HG03064 (cell line): ENCODE measurements at regions not wholly inside any gene's neighbourhood (a gene's known extent, or its start where the extent isn't known, plus 50 kb on each side); places are given as distances from the start of the nearest gene placed in this dataset.
A peak's percentile ranks its signal among the peaks of the same experiment; 100 is the strongest.
"Not testable (repeated sequence)": the region's sequence is repeated elsewhere in the genome, so short reads cannot be mapped to it uniquely, and the experiment has no call there.

Experiments used
- ATAC-seq: cut with Tn5 transposase; IDR thresholded peaks from one replicate; pipeline ENCODE4 v1.9.1; 2021; ENCODE audit warnings: low read depth; ENCODE audit not compliant: unreplicated experiment

DNA sequence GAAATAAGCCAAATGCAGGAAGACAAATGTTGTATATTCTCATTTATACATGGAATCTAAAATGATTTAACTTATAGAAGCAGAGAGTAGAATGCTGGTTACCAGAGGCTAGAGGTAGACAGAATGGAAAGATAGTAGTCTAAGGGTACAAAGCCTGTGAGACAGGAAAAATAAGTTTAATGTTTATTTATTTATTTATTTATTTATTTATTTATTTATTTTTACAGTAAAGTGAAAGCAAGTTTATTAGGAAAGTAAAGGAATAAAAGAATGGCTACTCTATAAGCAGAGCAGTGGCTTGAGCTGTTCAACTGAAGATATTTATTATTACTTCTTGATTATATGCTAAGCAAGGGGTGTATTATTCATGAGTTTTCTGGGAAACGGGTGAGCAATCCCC lies 203.2 kb downstream of the LAS1L start:
- ATAC-seq, result no peak

- ATAC-seq, result no peak
Measured at GRCh38 chrX:65300104-65300809, 234.3 kb downstream of the LAS1L start.

- ATAC-seq, result not testable (repeated sequence)
Measured at GRCh38 chrX:65282905-65283304, 251.7 kb downstream of the LAS1L start.

GRCh38 chrX:65273152-65273551 lies 261.4 kb downstream of the LAS1L start:
- no peak for ATAC-seq

GRCh38 chrX:65266482-65266881 lies 268.1 kb downstream of the LAS1L start:
- no peak for ATAC-seq

- ATAC-seq, result no peak
Measured at GRCh38 chrX:65253817-65254216, 277.6 kb upstream of the ZC4H2 start.

- no peak for ATAC-seq
Measured at GRCh38 chrX:65241059-65241721, 264.9 kb upstream of the ZC4H2 start.

DNA sequence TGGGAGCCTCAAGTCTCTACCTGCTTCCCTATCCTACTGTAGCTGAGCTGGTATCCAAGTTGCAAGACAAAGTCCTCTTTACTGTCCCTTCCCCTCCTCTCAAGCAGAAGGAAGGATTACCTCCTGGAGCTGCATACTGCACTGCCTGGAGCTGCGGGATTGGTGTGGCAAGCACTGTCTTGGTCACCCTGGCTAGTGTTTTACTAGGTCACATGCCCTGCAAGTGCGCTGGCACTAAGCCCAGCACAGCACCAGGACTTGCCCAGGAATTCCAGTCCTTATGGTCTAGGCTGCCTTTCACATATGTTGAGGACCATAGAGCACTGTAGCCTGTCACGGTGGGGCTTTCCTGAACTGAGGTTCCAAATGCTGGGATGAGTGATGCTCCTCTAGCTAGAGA lies 227.3 kb upstream of the ZC4H2 start:
- ATAC-seq, result no peak

DNA sequence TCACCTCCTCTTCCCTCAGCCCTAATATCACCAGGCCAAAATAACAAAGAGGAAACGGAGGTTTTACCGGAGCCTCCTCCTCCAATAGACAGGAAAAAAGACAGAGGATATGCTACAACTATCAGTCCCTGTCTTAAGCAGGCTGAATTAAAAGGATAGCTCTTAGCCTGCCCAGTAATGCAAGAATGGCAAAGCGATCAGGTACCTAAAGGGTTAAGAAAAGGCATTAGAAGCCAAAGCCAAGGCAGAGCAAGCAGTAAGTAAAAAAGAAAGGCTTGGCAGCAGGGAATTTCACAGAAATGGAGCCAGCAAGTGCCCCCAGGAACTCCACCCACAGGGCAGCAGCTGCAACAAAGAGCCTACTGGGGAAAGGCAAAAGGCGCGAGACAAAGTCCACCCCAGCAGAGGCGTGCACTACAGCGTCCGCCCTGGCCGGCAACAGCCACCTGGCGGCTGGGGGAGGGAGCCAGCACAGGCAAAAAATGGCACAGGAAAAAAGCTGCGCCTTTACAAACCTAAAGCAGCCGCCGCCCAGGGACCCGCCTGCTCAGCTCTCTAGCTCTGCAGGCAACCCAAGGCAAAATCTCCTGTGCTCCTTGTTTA lies 220.6 kb upstream of the ZC4H2 start:
- ATAC-seq, result no peak

- ATAC-seq, result no peak
Measured at GRCh38 chrX:65195621-65196020, 219.4 kb upstream of the ZC4H2 start.

- ATAC-seq, result no peak
Measured at GRCh38 chrX:65194547-65194946, 218.3 kb upstream of the ZC4H2 start.

DNA sequence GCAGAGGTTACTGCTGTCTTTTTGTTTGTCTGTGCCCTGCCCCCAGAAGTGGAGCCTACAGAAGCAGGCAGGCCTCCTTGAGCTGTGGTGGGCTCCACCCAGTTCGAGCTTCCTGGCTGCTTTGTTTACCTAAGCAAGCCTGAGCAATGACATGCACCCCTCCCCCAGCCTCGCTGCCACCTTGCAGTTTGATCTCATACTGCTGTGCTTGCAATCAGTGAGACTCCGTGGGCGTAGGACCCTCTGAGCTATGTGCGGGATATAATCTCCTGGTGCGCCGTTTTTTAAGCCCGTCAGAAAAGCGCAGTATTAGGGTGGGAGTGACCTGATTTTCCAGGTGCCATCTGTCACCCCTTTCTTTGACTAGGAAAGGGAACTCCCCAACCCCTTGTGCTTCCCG lies 187.1 kb upstream of the ZC4H2 start:
- ATAC-seq, result not testable (repeated sequence)

- ATAC-seq, result no peak
Measured at GRCh38 chrX:65148232-65148631, 172.0 kb upstream of the ZC4H2 start.

GRCh38 chrX:65136424-65136823 lies 160.2 kb upstream of the ZC4H2 start:
- no peak for ATAC-seq

- ATAC-seq, result no peak
Measured at GRCh38 chrX:65127842-65128241, 151.6 kb upstream of the ZC4H2 start.

GRCh38 chrX:65098851-65099250 lies 122.6 kb upstream of the ZC4H2 start:
- no peak for ATAC-seq

GRCh38 chrX:65093658-65094057 lies 117.4 kb upstream of the ZC4H2 start:
- no peak for ATAC-seq

GRCh38 chrX:65073233-65073632 lies 97.0 kb upstream of the ZC4H2 start:
- ATAC-seq, result no peak

- ATAC-seq, result no peak
Measured at GRCh38 chrX:65072590-65072989, 96.3 kb upstream of the ZC4H2 start.

- not testable (repeated sequence) for ATAC-seq
Measured at GRCh38 chrX:65058626-65059025, 82.4 kb upstream of the ZC4H2 start.

DNA sequence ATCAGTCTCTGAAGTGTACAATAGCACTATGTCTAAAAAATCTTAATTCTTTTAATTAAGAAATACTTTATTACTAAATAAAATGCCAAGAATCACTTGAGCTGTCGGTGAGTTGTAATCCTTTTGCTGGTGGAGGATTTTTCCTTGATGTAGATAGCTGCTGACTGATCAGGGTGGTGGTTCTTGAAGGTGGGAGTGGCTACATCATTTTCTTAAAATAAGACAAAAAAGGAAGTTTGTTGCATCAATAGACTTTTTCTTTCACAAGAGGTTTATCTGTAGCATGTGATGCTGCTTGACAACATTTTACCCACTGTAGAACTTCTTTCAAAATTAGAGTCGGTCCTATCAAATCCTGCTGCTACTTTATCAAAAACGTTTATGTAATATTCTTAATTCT lies 68.8 kb upstream of the ZC4H2 start:
- ATAC-seq, result no peak

GRCh38 chrX:65035446-65035770 lies 59.2 kb upstream of the ZC4H2 start:
- ATAC-seq, result peak; percentile 16
